AG04450 (cell line): ENCODE measurements at regions not wholly inside any gene's neighbourhood (a gene's known extent, or its start where the extent isn't known, plus 50 kb on each side); places are given as distances from the start of the nearest gene placed in this dataset.
A peak's percentile ranks its signal among the peaks of the same experiment; 100 is the strongest.

Experiments used
- CTCF ChIA-PET: fragments of 300-600, 350-600 bp; formaldehyde crosslinking; extraction: SDS; loops from one replicate; lab custom pipeline; 2022; ENCODE audit warnings: antibody characterized with exemption, inconsistent platforms; lab: Charles Lee
- POLR2A ChIA-PET: fragments of 350-600 bp; formaldehyde crosslinking; extraction: SDS; loops from one replicate; lab custom pipeline; 2021; ENCODE audit warnings: antibody characterized with exemption, inconsistent platforms; lab: Yijun Ruan, JAX
- DNase-seq: peaks from one replicate; pipeline ENCODE4 v3.0.0-alpha.2; 2011; ENCODE audit warnings: low read depth, low spot score
- H3K27ac ChIP-seq: one replicate; pipeline ENCODE4 v1.5.1; 2012; ENCODE audit warnings: low read depth, low read length, control low read depth
- H3K27me3 ChIP-seq: one replicate; pipeline ENCODE4 v1.6.0; 2012; ENCODE audit warnings: low read length; ENCODE audit not compliant: control insufficient read depth, insufficient read depth
- H3K4me3 ChIP-seq: 2 replicates; pipeline ENCODE4 v1.5.1; 2011; ENCODE audit warnings: mild to moderate bottlenecking, low read depth, low read length, control low read depth
- H3K9me3 ChIP-seq: 2 replicates; pipeline ENCODE4 v1.5.1; 2012; ENCODE audit warnings: low read length; ENCODE audit not compliant: control insufficient read depth, insufficient read depth
- TF ChIP-seq, protein P1 (sequence below): IDR thresholded peaks from 2 replicates; pipeline ENCODE4 v1.5.1; 2011; ENCODE audit warnings: low read depth, low read length, control low read depth, inconsistent platforms

DNA sequence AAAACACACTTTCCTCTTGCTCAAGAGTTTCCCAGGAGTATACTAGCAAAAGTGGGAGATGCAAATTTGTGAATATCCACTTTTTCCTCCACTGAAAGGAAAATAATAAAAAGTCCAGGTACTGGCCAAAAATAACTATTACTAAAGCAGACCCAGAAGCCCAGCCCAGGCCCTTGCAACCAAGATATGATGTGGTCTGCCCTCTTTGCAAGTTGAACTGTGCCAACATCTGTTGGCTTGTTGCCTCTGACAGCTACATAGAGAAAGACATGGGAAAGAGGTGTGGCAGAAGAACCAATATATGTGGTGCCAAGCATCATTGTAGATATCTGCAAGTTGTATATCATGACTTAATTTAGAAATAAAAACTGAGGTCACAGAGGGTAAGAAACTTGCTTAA lies 78.4 kb upstream of the JAG1 start:
- POLR2A ChIA-PET, result no interaction called here
- Histone ChIP-seq H3K27ac (no peak overlapping the region), H3K9me3 (no peaks in the 10 kb centered on the region), H3K4me3 (no peak overlapping the region), H3K27me3 (no peaks in the 10 kb centered on the region)
- TF ChIP-seq, protein P1, sequence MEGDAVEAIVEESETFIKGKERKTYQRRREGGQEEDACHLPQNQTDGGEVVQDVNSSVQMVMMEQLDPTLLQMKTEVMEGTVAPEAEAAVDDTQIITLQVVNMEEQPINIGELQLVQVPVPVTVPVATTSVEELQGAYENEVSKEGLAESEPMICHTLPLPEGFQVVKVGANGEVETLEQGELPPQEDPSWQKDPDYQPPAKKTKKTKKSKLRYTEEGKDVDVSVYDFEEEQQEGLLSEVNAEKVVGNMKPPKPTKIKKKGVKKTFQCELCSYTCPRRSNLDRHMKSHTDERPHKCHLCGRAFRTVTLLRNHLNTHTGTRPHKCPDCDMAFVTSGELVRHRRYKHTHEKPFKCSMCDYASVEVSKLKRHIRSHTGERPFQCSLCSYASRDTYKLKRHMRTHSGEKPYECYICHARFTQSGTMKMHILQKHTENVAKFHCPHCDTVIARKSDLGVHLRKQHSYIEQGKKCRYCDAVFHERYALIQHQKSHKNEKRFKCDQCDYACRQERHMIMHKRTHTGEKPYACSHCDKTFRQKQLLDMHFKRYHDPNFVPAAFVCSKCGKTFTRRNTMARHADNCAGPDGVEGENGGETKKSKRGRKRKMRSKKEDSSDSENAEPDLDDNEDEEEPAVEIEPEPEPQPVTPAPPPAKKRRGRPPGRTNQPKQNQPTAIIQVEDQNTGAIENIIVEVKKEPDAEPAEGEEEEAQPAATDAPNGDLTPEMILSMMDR, result no peak
- CTCF ChIA-PET, result no interaction called here
- no peak for DNase-seq

DNA sequence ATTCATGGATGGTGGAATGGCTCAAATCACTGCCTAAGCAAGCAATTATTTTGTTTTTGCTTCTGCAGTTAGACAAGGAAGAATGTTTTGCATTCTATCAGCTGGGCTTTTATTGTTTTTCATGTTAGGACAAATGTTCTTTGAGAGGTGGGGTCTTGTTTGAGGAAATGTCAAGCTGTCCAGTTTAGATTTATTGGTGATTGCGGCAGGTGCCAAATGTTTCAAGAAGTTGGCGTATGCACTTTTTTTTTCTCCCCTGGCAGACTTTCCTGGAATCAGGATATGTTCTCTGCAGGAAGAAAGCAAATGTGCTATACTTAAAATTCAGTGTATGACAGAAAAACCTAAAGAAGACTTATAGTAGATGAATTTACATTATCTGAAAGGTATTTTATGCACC lies 81.0 kb upstream of the JAG1 start:
- Histone ChIP-seq H3K4me3 (no peak overlapping the region), H3K9me3 (peaks cover 3% of the 10 kb centered on the region; the same call in 1 of the 2 replicates), H3K27ac (no peak overlapping the region), H3K27me3 (no peaks in the 10 kb centered on the region)
- CTCF ChIA-PET, result no interaction called here
- TF ChIP-seq, protein P1, result no peak
- DNase-seq, result no peak
- POLR2A ChIA-PET, result interaction anchor here (0.7 kb wide), 1 partner anchor 170 kb away, joined by 3 read pairs; no protein-coding TSS in a partner anchor

DNA sequence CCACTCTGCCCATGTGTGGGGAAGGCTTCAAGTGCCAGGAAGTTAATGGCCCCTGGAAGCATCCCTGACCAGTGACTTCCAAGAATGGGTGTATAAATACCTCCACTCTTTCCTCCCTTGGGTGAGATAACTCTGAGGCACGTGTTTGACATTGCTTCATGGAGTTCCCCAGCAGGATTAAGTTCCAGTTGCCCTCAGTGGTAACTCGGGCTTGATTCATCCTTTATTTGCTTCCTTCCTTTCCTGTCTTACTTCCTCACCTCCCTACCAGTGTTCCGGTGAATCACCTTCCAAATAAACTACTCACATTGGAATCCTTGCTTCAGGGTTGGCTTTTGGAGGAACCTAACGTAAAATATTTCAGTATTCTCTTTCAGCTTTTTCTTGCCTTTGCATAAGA lies 84.6 kb upstream of the JAG1 start:
- H3K9me3 ChIP-seq, result peaks cover 3% of the 10 kb centered on the region; the same call in 1 of the 2 replicates
- TF ChIP-seq, protein P1, result no peak
- ChIA-PET POLR2A (no interaction called here), CTCF (interaction anchor here (0.5 kb wide), 1 partner anchor 207 kb away, joined by 4 read pairs; no protein-coding TSS in a partner anchor)
- no peak overlapping the region for H3K4me3 ChIP-seq
- no peak for DNase-seq
- H3K27ac ChIP-seq, result no peak overlapping the region
- no peaks in the 10 kb centered on the region for H3K27me3 ChIP-seq

DNA sequence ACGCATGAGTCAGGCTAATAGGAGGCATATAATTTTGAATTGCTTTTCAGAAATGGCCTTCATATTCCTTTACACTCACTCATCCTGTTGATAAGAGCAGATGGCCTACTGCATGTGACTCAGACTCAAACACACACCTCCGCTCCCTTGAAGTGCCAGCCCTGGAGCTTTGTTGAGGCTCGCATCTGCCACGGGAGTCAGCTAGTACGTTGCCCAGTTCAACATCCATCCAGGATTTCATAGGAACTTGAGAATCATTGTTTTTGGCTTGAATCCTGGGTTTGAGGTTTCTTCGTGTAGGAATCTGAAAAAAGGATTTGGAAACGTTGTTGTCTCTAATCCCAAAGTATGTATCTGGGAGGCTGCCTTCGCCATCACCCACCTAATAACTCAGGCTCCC lies 87.4 kb upstream of the JAG1 start:
- CTCF ChIA-PET, result no interaction called here
- Histone ChIP-seq H3K9me3 (peaks cover 3% of the 10 kb centered on the region; the same call in 1 of the 2 replicates), H3K4me3 (no peak overlapping the region), H3K27me3 (no peaks in the 10 kb centered on the region), H3K27ac (no peak overlapping the region)
- DNase-seq, result peak; percentile 67
- POLR2A ChIA-PET, result interaction anchor here (1.4 kb wide), 1 partner anchor 152 kb away, joined by 4 read pairs; no protein-coding TSS in a partner anchor
- TF ChIP-seq, protein P1, result no peak

DNA sequence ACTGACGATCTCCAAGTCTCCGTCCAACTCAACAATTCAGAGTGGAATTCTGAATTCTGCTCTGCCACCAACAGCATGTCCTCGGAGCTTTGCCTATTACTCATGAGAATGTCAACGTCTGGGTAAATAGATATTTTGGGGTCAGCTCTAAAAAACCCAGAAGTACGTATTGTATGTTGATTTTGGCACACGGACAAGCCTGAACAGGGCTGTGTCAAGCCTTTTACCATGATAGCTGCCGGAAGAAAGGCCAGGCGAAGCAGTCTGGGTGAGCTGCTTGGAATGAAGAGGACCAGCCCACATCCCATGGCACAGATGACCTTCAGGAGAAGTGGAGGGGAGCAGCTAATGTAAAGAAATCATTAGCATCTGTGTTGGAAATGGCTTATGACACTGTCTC lies 88.0 kb upstream of the JAG1 start:
- ChIA-PET POLR2A (interaction anchor here (0.6 to 1.4 kb wide), 2 partner anchors 26 to 152 kb away, joined by 3 to 4 read pairs; no protein-coding TSS in a partner anchor), CTCF (interaction anchor here (0.6 kb wide), 1 partner anchor 506 kb away, joined by 7 read pairs; no protein-coding TSS in a partner anchor)
- Histone ChIP-seq H3K9me3 (peaks cover 3% of the 10 kb centered on the region; the same call in 1 of the 2 replicates), H3K27ac (no peak overlapping the region), H3K27me3 (no peaks in the 10 kb centered on the region), H3K4me3 (no peak overlapping the region)
- no peak for DNase-seq
- TF ChIP-seq, protein P1, result no peak
